Heart left ventricle (tissue), 16 donors: ENCODE measurements at regions not wholly inside any gene's neighbourhood (a gene's known extent, or its start where the extent isn't known, plus 50 kb on each side); places are given as distances from the start of the nearest gene placed in this dataset.

ENCODE experiments used
- ATAC-seq, 4 donors: fragments of 200-7000 bp; cut with Tn5 transposase; one replicate each; pipeline ENCODE4 v1.9.1; 2020 to 2022; ENCODE audit warnings: moderate library complexity in 4 of 4, mild to moderate bottlenecking in 3 of 4, moderate number of reproducible peaks in 1 of 4
- DNase-seq, 5 donors: peaks; one replicate each; pipeline ENCODE4 v3.0.0-alpha.2; 2020
- H3K27ac ChIP-seq, 12 donors: fragments of 200-600 bp; sonication (generic) in 4 of 12; one replicate each; pipeline versions ENCODE4 v1.5.0 to v1.8.0; 2016 to 2022; ENCODE audit warnings: mild to moderate bottlenecking in 2 of 12
- H3K27me3 ChIP-seq, 9 donors: fragments of 200-600 bp; sonication (generic) in 2 of 9; one replicate each; pipeline versions ENCODE4 v1.5.1 to v1.8.0; 2016 to 2022; ENCODE audit warnings: mild to moderate bottlenecking in 3 of 9
- H3K36me3 ChIP-seq, 9 donors: fragments of 200-600 bp; sonication (generic) in 2 of 9; one replicate each; pipeline versions ENCODE4 v1.5.0 to v1.8.0; 2018 to 2022; ENCODE audit warnings: mild to moderate bottlenecking in 2 of 9
- H3K4me1 ChIP-seq, 12 donors: fragments of 200-600 bp; sonication (generic) in 4 of 12; one replicate each; pipeline versions ENCODE4 v1.5.0 to v1.8.0; 2016 to 2022; ENCODE audit warnings: mild to moderate bottlenecking in 3 of 12
- H3K4me3 ChIP-seq, 12 donors: fragments of 200-600 bp; sonication (generic) in 4 of 12; one replicate each; pipeline versions ENCODE4 v1.5.0 to v1.8.0; 2017 to 2022; ENCODE audit warnings: mild to moderate bottlenecking in 9 of 12, moderate library complexity in 4 of 12
- H3K9me3 ChIP-seq, 12 donors: fragments of 200-600 bp; sonication (generic) in 4 of 12; one replicate each; pipeline versions ENCODE4 v1.5.0 to v1.8.0; 2016 to 2022; ENCODE audit warnings: mild to moderate bottlenecking in 1 of 12
- CTCF ChIP-seq, 12 donors: fragments of 200-600 bp; sonication (generic) in 4 of 12; IDR thresholded peaks; one replicate each; pipeline versions ENCODE4 v1.5.0 to v1.8.0; 2018 to 2022; ENCODE audit warnings: antibody characterized with exemption in 12 of 12, mild to moderate bottlenecking in 5 of 12
- POLR2A ChIP-seq, 2 donors: fragments of 450-650 bp; IDR thresholded peaks; one replicate each; pipeline ENCODE4 v1.6.1; 2017; ENCODE audit warnings: antibody characterized with exemption in 2 of 2, mild to moderate bottlenecking in 2 of 2, moderate library complexity in 2 of 2
- WGBS, 4 donors: extraction: QIAGEN DNeasy Blood & Tissue Kit in 2 of 4; methylation state at CpG; one replicate each; pipeline versions ENCODE4 v1.1.5 to v1.1.7; 2013 to 2018; 5-methylcytosine and 5-hydroxymethylcytosine counted together
- intact Hi-C, 10 donors: fragments of 100-400 bp; cut with DNase I; formaldehyde crosslinking; loops; one replicate each; pipeline versions ENCODE4 v1.11.1 to v1.14.2; 2022
- donor health status: ischemic (EF 13 %, LVEDD 7.1; RV severe dilation, severe dysfunction).
- donor health status: healthy with polysubstance abuse.
- donor health status: DM: no; HTN: yes; CAD: no.
- donor health status: DM: no; HTN: no; CAD: no.
- donor health status: ischemic (EF 25% LVEDD 6.9; RV normal size, moderate dysfunction).
- donor health status: ischemic (EF 25% LVEDD 5.7; RV mildly dilated, moderate dysfunction).
- donor health status: healthy.
- donor health status: DM: yes; HTN: yes; CAD: no.
- donor health status: ischemic (EF 35%, LVEDD 5.7; RV mildly dilated, moderate dysfunction).
- donor health status: nonischemic (EF 11% LVEDD 7.7; RV severe dilation, severe dysfunction).
- donor health status: DM: yes; HTN: yes; CAD: no.
- donor health status: PGD.
- donor health status: ischemic (EF 29% LVEDD 5.4; RV normal size, mild dysfunction).
- donor health status: nonischemic (EF 23%, LVEDD 6.1; RV moderate dilation, normal function).

DNA sequence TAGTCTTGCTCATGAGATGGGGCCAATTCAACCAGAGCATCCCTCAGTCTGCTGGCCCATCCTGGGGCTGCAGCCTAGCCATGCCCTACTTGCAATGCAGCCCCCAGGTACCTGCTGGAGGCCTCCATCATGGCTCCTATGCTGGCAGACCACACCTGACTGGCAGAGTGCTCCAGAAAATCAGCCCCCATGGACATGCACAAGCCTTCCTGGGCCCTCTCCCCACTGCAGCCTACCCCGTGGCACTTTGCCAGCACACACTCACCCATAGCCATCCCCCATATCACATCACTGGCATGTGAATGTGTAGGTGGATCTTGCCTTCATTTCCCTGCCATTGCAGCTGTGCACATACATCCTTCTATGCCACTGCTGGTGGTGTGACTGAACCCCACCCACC is 381.8 kb downstream of the UBE2NL start:
- ATAC-seq (no peak), DNase-seq (no peak)
- intact Hi-C loops: no loop called here
- no peak overlapping the region for H3K4me3 ChIP-seq
- H3K4me1 ChIP-seq: no peaks in the 10 kb centered on the region
- 29 to 75% (median 62%) methylated on average over 1 of the region's 1 CpG for whole genome bisulfite sequencing, 4 donors
- no peaks in the 10 kb centered on the region for H3K27me3 ChIP-seq
- H3K9me3 ChIP-seq: no peaks in the 10 kb centered on the region
- no peaks in the 10 kb centered on the region for H3K36me3 ChIP-seq
- H3K27ac ChIP-seq: no peak overlapping the region
- TF ChIP-seq CTCF (IDR thresholded peaks at IDR 0.05) (no peak), POLR2A (IDR thresholded peaks at IDR 0.05) (no peak)

- ATAC-seq (no peak), DNase-seq (no peak)
- H3K9me3 ChIP-seq: no peaks in the 10 kb centered on the region
- H3K27me3 ChIP-seq: no peaks in the 10 kb centered on the region
- intact Hi-C loops: no loop called here
- no peaks in the 10 kb centered on the region for H3K36me3 ChIP-seq
- H3K4me1 ChIP-seq: no peaks in the 10 kb centered on the region
- H3K4me3 ChIP-seq: no peak overlapping the region
- WGBS, 4 donors: 24 to 35% (median 29%) methylated on average over 3 of the region's 3 CpGs
- no peak overlapping the region for H3K27ac ChIP-seq
- TF ChIP-seq CTCF (IDR thresholded peaks at IDR 0.05) (no peak), POLR2A (IDR thresholded peaks at IDR 0.05) (no peak)
Measured at GRCh38 chrX:144275367-144275766, 391.5 kb downstream of the UBE2NL start.

DNA sequence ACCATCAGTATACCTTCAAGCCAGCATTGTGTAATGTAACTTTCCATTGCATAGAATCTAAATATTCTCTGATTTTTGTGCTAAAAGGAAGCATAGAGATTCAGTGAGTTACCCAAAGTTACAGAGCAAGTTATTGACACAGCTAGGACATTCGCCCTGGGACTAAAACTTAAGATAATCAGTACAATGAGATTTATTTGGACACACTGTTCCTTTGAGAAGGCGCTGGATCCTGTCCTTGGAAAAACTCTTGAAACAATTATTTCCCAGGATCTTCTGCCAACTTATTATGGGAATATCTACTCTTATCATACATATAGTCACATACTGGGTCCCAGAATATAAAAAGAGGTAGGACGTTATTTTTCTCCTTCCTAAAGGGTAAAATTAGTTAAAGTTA is 392.0 kb downstream of the UBE2NL start:
- no peaks in the 10 kb centered on the region for H3K9me3 ChIP-seq
- TF ChIP-seq POLR2A (IDR thresholded peaks at IDR 0.05) (no peak), CTCF (IDR thresholded peaks at IDR 0.05) (no peak)
- 21 to 34% (median 21%) methylated on average over 3 of the region's 3 CpGs for WGBS, 4 donors
- no peaks in the 10 kb centered on the region for H3K27me3 ChIP-seq
- intact Hi-C loops: no loop called here
- DNase-seq: no peak
- H3K27ac ChIP-seq: no peak overlapping the region
- H3K4me3 ChIP-seq: no peak overlapping the region
- ATAC-seq: no peak
- no peaks in the 10 kb centered on the region for H3K4me1 ChIP-seq
- no peaks in the 10 kb centered on the region for H3K36me3 ChIP-seq

DNA sequence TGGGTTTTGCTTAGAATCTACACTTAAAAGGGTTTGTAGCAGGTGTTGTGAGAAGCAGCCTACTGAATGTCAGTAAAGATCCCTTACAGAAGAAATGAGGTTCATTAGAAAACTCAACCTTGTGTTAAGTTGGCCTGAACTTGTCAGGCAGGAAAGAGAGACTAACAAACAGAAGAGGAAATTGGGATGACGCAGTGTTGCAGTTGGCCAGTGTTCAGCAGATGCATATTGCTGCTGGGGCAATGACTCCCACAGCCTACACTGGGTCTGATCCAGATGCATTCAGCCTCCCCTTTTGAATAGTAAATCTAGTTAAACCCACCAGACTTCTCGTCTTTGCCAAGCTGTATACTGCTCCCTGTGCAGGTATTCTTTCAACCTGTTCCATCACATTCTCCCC is 409.4 kb downstream of the UBE2NL start:
- WGBS, 4 donors: 54 to 65% (median 57%) methylated on average over 2 of the region's 2 CpGs
- intact Hi-C loops: no loop called here
- Histone ChIP-seq H3K9me3 (peaks cover 0 to 10% (median 0%) of the 10 kb centered on the region in 12 donors), H3K27ac (no peak overlapping the region), H3K27me3 (no peaks in the 10 kb centered on the region), H3K4me1 (no peaks in the 10 kb centered on the region), H3K4me3 (no peak overlapping the region), H3K36me3 (no peaks in the 10 kb centered on the region)
- DNase-seq: no peak
- TF ChIP-seq POLR2A (IDR thresholded peaks at IDR 0.05) (no peak), CTCF (IDR thresholded peaks at IDR 0.05) (no peak)
- ATAC-seq: no peak
